GM19438 (cell line): ENCODE measurements at regions not wholly inside any gene's neighbourhood (a gene's known extent, or its start where the extent isn't known, plus 50 kb on each side); places are given as distances from the start of the nearest gene placed in this dataset.
"Not testable (repeated sequence)": the region's sequence is repeated elsewhere in the genome, so short reads cannot be mapped to it uniquely, and the experiment has no call there.

Source experiments
- ATAC-seq: cut with Tn5 transposase; IDR thresholded peaks from one replicate; pipeline ENCODE4 v1.9.1; 2021; ENCODE audit warnings: low read depth; ENCODE audit not compliant: unreplicated experiment

DNA sequence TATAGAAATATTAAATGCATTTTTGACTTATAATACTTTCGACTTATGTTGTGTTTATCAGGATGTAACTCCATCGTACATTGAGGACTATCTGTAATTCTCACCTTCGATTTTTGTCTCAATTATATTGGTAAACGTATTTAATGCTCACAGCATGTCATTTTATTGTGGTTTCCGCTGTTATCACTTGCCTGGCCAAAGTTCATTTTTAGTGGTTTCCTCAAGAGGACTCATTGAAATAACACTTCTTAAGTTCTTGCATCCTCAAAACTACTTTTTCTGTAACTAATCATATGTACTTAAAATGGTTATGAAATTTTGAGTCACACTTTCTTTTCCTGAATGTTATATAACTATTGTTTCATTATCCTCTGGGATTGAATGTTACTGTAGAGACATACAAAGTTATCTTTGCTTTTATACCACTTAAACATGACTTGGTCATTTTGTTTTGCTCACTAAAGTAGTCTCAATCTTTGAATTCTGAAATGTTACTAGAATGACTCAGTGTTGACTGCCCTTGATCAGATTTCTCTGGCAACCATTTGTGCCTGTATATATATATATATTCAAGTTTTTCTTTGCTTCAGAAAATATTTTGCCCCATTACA is 289.6 kb upstream of the PROX1 start:
- ATAC-seq = no peak

DNA sequence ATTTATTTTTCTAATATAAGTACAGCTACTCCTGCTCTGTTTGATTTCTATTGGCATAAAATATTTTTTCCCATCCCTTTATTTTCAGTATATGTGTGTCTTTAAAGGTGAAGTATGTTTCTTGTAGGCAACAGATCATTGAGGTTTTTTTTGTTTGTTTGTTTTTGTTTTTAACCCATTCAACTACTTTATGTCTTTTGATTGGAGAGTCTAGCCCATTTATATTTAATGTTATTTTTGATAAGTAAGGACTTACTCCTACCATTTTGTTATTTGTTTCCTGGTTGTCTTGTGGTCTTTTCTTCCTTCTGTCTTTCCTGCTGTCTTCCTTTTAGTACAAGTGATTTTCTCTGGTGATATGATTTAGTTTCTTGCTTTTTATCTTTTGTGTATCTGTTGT is 285.1 kb upstream of the PROX1 start:
- no peak for ATAC-seq

DNA sequence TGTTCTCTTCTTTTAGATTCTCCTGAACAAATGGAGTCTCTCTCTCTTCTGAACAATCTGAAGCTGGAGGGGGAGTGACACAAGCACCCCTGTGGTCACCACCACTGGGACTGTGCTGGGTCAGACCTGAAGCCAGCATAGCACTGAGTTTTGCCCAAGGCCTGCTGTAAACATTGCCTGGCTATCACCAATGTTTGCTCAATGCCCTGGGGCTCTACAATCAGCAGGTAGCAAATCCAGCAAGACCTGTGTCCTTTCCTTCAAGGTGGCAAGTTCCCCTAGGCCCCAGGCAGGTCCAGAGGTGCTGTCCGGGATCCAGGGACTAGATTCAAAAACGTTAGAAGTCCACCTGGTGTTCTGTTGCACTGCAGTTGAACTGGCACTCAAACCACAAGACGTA is 282.8 kb upstream of the PROX1 start:
- no peak for ATAC-seq

DNA sequence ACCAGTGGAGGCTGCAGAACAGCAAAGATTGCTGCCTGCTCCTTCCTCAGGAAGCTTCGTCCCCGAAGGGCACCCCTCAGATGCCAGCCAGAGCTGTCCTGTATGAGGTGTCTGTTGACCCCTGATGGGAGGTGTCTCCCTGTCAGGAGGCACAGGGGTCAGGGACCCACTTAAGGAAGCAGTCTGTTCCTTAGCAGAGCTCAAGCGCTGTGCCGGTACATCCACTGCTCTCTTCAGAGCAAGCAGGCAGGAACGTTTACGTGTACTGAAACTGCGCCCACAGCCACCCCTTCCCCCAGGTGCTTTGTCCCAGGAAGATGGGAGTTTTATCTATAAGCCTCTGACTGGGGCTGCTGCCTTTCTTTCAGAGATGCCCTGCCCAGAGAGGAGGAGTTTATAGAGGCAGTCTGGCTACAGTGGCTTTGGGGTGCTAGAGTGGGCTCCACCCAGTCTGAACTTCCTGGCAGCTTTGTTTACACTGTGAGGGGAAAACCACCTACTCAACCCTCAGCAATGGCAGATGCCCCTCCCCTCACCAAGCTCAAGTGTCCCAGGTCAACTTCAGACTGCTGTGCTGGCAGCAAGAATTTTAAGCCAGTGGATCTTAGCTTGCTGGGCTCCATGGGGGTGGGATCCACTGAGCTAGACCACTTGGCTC is 275.8 kb upstream of the PROX1 start:
- not testable (repeated sequence) for ATAC-seq

DNA sequence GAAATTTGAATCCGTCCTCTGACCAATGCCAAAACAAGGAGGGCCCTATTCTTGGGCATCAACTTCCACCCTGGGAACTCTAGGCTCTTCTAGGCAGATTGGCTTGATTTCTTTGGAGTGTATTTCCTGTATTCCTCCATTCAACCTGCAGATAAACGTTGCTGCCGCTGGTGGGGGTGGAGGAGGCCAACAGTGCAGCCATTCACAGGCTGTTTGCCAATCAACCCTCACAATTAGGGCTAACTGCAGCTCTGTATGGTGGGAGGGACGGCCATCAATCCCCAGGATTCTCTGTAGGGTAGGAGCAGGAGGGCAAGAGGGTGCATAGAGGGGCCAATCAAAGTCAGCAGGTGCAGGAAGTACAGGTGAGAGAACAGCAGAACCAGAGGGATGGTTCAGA is 273.1 kb upstream of the PROX1 start:
- ATAC-seq = no peak

DNA sequence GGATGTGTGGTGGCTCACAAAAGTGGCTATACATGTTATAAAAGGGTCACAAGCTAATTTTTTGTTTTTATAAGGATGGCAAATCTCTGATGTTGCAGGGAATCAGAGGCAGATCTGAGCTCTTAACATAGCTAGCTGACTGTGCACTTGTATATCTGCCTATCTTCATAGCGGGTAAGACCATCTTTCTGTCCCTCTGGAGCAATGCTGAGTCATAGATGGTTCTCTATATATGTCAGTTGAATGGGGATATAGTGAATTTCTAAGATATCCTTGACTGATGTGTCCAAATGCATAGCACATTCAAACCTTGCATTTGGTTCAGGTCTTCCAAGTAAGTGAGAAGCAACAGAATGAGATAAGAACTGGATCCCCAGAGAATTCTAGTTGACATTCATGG is 272.6 kb upstream of the PROX1 start:
- ATAC-seq = no peak

DNA sequence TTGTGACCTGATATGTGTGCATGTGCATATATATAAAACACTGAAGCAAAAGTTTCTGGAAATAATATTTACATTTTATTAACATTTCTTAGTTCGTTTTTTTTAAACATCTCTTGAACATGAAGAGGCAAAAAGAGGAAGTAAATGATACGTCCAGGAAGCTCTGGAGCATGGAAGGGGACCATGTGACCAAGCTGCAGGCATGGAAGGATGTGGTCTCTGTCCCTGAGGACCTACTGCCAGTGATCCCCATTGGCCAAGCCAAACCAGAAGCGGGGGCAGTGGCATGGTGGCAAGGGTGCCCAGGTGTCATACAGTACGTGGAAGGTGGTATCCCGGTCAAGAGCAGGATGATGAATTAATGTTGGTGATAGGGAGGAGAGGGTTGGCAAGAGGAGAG is 268.3 kb upstream of the PROX1 start:
- no peak for ATAC-seq

DNA sequence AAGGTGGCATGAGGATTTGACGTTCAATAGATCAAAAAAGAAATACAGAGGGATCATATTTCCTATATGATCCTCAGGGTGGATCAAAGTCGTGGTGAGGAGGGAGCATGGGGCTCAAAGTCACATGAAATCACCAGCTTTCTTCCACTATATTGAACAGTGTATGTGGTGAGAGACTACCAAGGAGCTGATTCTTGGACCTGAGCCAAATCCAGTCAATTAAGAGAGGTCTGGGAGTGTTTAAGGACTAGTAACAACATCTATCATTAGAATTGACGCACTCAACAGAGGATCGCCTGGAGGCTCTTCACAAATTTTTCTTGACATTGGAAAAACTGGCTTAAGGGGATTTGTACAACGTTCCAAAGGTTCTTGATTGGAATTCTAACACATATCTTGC is 267.7 kb upstream of the PROX1 start:
- ATAC-seq = no peak

DNA sequence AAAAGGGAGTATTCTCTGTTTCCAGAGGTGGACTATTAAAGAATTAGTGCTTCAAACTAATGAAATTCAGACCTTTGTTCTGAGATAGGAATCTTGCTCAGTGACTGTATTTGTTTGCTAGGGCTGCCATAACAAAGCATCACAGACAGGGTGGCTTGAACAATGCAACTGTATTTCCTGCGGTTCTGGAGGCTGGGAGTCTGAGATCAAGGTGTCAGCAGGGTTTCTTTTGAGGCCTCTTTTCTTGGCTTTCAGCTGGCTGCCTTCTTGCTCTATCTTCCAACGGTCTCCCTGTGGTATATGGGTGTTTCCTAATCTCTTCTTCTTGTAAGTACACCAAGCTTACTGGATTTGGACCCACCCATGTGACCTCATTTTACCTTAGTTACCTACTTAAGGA is 264.6 kb upstream of the PROX1 start:
- no peak for ATAC-seq

DNA sequence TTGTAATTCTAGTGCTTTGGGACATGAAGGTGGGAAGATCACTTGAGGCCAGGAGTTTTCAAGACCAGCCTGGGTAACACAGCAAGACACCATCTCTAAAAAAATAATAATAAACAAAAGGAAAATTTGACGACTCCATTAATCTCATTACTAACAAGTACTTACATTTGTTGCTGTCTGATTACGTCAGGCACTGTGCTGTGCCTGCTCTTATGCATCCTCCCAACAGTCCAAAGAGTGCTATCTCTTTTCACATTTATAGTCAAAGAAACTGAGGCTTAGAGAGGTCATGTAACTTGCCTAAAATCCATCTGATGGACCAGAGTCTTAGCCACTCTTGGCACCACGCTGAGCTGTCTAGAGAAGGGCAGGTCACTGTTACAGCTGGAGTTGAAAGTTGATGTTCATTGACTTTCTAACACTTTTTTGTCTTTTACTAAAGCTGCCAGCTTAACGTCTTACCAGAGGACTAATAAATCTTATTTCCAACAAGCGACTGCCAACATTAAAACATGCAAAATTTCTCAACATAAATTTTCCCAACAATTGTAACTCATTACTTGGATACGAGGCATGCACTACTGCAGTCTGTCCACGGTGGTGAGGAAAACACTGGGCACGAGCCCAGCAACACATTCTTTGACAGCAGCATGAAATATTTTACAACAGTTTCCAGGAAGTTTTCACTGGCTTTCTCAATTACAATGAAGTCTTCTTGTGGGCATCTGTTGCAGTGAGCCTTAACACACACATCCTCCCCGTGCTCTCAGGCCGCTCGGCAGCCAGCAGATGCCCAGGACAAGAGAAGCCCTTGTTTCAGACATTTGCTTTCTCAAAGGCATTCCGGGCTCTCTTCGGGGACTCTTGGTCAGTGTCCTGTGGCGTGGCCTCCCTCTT is 262.9 kb upstream of the PROX1 start:
- ATAC-seq = no peak

DNA sequence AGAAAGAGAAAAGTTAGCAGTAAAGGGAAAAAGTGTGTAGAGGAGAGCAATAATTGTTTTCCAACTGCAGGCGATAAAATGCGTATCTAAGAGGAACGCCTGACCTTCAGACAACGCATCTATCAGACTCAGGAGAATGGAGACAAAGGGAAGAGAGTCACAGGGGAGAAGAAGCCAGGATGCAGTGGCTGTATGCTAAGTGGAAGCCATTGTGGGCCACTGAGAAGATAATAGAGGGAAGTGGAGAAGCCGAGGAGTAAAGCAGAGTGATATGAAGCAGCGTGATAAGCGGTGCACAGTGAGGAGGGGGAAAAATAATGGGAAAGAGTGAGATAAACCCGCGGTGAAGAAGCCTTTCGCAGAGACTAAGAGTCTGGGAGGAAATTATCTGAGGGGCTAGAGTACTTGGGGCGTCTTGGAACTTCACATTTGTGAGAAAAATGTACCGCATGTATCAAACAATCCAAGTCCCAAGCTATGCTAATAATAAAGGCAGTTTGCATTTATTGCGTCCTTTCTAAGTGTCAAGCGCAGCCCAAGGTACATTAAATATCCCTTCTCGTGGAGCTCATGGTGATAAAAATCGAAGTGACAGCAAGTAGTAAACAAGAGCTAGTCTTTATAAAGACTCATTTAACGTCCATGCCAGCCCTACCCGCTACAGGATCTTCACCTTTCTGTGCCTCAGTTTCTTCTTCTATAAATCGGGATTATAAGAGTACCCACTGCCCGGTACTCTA is 259.8 kb upstream of the PROX1 start:
- ATAC-seq = no peak

DNA sequence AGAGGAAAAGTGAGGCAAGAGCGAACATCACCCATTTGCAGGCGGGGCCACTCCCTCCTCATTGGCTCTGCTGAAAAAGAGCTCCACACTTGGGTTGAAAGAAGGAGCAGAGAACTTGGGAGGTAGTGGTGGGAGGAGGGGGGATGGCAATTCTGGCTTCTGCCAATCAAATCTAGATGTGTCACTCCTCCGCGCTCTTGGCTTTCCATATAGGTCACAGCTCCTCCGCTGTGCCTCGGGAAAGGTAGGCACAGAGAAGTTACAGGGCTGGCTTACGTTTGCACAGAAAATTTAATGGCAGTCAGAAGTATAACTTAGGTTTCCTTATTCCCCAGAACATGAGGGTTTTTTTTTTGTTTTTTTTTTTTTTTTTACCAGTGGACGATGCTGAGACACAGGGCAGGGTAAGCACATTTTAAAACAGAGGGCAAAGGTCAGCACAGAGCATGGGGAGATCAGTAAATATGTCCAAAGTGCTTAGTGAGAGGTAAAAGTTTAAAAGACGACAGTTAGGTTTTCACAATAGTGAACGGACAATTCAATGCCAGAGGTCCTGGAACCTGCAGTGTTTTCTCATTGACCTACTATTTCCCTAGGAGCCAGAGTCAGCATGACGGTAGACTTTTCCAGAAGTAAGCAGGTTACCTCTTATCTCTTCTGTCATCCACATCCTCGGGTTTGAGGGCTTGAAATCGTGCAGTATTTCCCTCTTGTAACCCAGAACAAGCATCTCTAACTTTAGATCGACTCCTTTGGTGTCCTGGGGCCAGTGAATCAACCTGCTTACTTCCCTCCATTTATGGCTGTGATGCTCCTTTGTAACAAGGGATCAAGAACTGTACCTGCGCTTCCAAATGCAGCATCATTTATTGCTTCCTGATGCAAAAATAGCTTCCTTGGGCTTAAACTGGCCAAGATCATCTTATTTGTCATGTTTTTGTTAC is 258.9 kb upstream of the PROX1 start:
- no peak for ATAC-seq

DNA sequence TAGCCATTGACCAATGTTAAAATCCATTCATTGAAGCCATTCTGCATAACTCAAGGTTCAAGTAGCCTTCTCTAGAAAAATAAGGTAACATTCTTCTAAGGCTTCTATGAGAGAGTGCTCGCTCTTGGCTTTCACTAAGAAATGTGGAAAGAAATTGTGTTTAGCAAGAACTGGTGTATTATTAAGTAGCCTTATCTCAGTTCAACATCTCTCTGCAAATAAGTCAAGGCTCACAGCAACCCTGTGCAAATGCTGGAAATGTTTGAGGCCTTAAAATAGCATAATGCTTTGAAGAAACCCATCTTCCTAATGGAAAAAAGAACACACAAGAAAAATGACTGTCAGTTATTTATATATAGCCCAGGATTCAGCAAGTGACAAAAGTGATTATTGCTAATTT is 254.1 kb upstream of the PROX1 start:
- no peak for ATAC-seq

DNA sequence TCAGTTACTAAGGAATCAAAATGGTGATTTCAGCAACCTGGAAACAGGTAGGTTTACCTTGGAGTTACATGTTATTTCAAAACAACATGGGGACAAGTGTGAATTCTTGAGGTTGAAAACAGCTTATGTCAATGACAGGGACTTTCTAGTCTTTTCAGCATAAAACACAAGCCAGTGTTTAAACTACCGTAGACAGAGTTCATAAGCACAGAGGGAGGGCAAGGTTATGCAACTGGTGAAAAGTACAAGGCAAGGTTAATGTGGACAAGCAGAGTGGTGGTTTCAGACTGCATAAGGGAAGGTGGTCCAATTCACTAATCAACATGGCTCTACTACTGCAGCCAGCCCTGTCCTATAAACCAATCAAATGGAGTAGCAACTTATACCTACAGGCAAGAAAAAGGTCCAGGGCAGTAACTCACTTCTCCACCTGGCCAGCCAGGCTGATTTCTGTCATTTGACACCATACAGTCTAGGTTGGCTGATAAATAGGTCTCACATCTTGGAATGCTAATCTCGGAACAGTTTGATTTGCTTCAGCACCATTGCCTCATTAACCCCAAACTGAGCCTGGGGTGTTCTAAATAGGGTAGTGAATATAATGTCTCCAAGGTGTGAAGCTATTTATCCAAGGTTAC is 250.3 kb upstream of the PROX1 start:
- ATAC-seq = no peak

DNA sequence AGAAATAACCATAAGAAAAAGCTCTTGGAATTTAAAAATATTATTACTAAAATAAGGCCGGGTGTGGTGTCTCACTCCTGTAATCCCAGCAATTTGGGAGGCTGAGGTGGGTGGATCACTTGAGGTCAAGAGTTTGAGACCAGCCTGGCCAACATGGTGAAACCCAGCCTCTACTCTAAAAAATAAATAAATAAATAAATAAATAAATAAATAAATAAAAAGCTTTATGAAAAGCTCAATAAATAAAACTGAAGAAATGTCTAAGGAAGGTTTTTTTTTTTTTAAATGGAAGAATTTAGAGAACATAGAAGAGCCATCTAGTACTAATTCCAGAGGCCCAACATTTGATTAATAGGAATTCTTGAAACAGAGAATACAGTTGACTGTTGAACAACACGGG is 249.1 kb upstream of the PROX1 start:
- ATAC-seq = no peak

DNA sequence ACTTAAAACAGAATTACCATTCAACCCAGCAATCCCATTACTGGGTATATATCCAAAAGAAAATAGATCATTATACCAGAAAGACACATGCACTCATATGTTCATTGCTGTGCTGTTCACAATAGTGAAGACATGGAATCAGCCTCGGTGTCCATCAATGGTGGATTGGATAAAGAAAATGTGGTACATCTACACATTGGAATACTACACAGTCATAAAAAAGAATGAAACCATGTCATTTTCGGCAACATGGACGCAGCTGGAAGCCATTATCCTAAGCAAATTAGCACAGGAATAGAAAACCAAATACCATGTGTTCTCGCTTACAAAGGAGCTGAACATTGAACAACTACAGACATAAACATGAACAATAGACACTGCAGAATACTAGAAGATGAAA is 244.8 kb upstream of the PROX1 start:
- no peak for ATAC-seq

DNA sequence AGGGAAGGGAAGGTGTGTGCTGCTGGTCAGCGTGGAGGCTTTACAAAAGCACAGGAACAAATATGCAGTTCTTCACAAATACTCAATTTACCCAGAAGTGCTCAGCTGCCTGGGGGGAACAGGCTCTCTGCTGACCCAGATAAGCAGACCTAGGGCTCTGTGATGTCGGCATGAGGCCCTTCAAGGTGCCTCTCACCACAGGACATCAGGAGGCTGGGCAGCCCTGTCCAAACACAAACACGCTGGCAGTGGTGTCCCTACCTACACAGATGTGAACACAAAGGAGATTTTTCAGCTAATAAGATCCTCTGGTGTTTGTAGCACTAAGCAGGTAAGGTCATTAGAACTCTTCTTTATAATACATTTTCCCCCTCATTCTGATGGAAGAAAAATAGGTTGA is 243.0 kb upstream of the PROX1 start:
- no peak for ATAC-seq

DNA sequence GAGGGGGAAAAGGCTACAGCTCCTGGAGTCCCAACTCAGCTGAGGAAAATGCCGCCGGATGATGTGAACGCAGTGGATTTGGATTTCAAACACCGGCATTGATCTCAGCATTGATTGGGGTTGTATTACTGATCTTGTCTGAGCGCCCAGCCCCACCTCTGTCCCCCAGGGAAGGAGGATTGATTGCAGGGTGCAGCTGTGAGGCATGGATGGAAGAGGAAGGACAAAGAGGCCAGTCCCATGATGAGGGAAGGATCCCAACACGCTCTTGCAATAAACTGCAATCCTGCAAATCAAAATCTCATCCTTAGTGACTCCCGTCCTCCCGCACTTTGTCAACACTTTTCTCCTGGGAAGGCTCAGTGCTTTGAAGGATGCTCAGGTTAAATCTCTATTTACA is 242.3 kb upstream of the PROX1 start:
- ATAC-seq = no peak

DNA sequence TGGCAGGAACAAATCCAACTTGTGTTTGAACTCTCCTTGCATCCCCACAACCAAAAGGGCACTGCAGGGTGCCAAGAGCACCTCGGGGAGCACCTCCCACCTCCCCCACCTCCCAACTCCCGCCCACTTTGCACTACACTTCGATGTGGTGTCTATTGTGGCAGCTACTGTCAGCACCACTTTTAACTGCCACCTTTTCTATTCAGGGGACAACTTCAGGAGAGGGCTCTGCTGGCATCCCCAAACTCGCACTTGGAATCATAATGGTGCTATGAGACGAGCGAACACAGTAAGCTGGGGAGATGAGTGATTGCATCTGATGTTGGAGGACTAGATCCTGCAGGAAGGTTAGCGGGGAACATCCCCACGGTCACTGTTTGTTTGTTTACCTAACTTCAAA is 238.2 kb upstream of the PROX1 start:
- no peak for ATAC-seq
